ENCODE measurements at regions not wholly inside any gene's neighbourhood (a gene's known extent, or its start where the extent isn't known, plus 50 kb on each side); places are given as distances from the start of the nearest gene placed in this dataset.
"Not testable (repeated sequence)": the region's sequence is repeated elsewhere in the genome, so short reads cannot be mapped to it uniquely, and the experiment has no call there.

- no peak for DNase-seq
These were observed 256.3 kb upstream of the RFC3 start for GRCh38 chr13:33561627-33562026.

GRCh38 chr13:33571618-33572017 lies 246.3 kb upstream of the RFC3 start:
- no peak for DNase-seq

GRCh38 chr13:33572322-33572721 lies 245.6 kb upstream of the RFC3 start:
- not testable (repeated sequence) for DNase-seq

DNA sequence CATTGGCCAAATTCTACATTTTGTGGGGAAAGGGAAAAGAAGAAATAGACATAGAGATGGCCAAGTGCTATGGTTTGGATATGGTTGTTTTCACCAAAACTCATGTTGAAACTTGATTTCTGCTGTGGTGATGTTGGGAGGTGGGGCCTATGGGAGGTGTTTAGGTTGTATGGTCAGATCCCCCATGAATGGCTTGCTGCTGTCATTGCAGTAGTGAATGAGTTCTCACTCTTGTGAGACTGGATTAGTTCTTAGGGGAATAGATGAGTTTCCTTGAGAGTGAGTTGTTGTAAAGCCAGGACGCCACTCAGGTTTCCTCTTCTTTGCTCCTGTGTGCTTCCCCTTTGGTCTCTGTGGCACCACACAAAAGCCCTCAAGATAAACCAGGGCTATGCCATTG lies 242.6 kb upstream of the RFC3 start:
- DNase-seq: no peak

DNA sequence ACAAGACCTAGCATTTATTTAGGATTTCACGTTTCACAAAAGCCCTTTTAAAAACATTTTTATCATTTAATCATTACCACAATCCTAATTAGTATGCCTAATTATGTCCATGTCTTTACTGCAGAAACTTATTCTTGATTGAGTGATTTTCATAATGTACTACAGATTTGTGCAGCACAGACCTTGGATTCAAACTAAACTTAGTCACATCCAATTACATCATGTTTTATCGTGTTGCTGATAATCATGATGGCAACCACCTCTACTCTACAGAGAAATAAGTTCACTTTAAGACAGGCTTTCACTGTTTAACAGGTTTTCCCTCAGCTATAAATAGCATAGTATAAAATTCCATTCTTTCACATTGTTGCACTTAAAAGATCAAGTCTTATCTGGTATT lies 240.9 kb upstream of the RFC3 start:
- DNase-seq: no peak

- DNase-seq: no peak
These were observed 239.2 kb upstream of the RFC3 start for GRCh38 chr13:33578786-33579185.

- no peak for DNase-seq
These were observed 235.8 kb upstream of the RFC3 start for GRCh38 chr13:33582121-33582520.

DNA sequence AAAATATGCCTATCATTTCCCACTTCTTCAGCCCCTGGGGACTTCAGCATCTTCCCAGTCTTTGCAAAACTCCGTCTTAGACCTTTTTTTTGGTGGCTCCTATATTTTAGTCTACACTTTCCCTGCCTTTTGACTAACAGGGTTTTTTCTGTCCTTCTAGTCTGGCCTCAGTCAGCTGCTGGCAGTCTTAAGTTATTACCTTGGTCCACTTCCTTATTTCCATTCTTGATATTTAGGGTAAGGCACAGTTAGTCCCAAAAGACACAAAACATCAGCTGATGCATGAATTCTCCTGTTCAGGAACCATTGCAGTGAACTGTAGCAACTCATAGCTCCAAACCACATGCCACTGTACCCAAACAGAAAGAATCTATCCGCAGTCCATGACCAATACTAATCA lies 234.6 kb upstream of the RFC3 start:
- no peak for DNase-seq

GRCh38 chr13:33590936-33591335 lies 227.0 kb upstream of the RFC3 start:
- no peak for DNase-seq

GRCh38 chr13:33606692-33607091 lies 211.3 kb upstream of the RFC3 start:
- no peak for DNase-seq

DNA sequence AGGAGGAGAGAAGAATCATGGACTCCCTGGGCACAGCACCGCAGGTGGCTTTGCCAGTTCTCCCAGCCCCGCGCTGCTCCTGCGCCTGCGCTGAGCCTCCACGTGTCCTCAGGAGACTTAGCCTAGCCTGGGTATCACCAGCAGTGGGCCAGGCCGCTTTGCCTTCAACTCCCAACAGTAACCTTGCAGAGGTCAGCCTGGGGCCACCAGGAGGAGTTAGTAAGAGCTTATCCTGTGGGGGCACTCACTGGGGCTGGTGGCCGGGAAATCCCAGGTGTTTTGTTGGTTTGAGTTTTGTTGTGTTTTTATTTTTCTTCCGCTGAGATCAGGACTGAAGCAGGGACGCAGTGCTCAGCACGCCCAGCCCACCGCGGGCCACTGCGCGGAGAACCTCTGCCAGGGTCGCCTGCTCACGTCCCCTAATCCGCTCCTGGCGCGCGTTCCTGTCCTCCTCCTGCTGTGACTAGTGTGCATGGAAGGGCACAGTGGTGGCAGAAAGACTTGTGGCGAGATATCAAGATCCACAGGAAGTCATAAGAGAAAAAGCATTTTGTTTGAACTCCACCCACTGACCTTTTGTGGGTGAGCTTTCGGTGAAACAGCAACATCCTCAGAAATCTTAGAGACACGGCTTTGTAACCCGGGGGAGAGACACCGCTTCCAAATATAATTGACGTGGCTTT lies 207.4 kb upstream of the RFC3 start:
- DNase-seq: peak; percentile 37

- no peak for DNase-seq
These were observed 206.7 kb upstream of the RFC3 start for GRCh38 chr13:33611121-33611805.

- DNase-seq: no peak
These were observed 205.0 kb upstream of the RFC3 start for GRCh38 chr13:33612641-33613638.

GRCh38 chr13:33615436-33615835 lies 202.5 kb upstream of the RFC3 start:
- no peak for DNase-seq

DNA sequence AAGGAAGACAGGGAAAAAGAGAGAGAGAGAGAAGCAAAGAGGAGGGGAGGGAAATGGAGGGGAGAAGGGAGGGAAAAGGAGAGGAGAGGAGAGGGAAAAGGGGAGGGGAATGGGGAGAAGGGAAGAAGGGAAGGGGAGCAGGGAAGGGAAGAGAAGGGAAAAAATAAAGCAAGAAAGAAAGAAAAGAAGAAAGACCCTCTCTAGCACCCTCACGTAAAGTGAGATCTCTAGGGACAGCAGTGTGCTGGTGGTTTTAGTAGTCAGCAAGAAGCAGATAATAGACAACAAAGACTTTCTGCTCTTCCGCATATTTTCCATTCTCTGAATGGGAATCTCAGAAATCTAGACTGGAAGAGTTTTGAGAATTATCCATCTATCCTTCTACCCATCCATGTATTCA lies 201.8 kb upstream of the RFC3 start:
- DNase-seq: no peak

GRCh38 chr13:33617055-33617454 lies 200.9 kb upstream of the RFC3 start:
- DNase-seq: no peak

- no peak for DNase-seq
These were observed 193.7 kb upstream of the RFC3 start for GRCh38 chr13:33624253-33624652.

- no peak for DNase-seq
These were observed 193.2 kb upstream of the RFC3 start for GRCh38 chr13:33624740-33625139.

DNA sequence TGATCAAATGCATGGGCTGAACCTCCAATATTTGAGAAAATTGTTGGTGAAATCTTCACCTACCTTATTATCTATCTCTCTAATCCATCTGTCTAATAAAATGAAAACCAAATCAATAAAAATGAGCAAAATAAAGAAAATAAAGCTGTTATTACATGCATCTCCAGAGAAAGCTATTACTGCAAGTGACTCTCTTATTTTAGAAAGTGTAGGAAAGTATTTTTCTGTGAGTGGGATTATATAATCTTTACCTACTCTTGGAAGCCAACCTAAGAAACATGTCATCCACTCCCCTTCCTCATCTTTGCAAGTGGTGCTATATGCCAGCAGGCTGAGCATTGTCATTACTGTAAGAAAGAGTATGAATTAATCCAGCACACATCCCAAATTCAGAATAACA lies 191.5 kb upstream of the RFC3 start:
- DNase-seq: no peak

GRCh38 chr13:33628662-33629061 lies 189.3 kb upstream of the RFC3 start:
- no peak for DNase-seq

DNA sequence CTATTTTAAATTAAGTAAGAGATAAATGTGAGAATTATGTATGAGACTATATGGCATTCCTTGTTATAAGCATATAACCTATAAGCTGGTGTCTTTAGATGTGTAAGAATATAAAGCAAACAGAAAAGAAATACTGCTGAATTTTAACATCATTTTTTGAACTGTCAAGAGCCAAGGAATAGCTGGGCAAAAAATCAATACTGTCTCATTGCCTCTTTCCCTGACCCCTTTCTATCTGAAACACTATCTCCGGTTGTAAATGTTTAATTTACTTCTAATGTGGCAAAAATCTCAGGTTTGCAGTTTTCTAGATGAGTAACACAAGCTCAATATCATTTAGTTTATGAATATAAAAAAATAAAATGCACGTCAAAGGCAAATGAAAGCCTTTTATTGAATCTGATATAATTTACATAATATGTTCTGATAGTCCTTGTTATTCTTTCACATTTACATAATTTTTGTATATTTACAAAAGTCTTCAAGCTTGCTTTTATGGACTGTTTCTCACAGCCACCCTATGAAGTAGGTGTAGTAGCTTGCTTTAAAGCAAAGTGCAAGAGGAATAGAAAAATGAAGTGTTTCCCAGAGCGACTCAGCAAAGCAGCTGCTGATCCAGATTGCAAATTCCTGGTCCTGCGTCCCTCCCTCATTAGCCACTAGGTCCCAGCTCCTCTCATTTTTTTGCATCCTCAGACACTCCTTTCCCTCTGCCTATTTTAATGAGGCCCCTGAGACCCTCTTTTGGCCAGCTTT lies 188.2 kb upstream of the RFC3 start:
- no peak for DNase-seq

DNA sequence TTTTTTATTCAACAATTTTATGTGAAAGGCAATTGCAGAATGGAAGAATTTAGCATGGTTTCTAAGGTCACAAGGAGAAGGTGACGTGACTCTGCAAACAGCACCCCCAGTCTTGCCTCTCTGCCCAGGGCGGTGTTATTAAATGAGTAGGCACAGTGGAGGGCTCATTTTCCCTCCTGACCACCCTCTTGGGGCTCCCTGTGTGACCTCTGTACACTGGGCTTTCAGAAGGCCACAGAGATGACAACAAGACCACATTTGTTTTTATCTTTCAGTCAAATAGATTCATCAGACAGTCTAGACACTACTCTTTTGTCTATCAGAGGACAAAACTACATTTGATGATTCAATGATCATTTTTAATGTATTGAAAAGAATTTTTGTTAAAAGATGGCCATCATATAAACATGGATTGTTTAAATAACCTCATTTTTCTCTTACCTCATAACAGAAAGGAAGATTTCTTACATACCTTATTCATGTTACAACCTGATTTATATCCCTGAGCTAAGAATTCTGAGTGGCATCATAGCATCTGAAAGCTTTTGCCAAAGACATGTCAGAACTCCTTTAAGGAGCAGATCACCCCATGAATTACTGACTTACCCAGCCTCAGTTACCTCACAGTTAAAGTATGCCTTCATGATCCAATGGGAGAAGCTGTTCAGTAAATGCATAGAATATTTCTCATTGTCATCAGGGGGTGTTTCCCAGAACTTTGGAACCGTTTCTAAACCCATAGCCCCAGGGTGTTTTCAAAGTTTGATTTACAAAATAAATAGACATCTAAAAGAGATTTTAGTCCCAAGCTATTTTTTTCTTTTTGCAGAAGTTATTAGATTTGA lies 184.0 kb upstream of the RFC3 start:
- DNase-seq: no peak

All from activated CD4-positive, alpha-beta T cell treated with anti-CD3 and anti-CD28 coated beads, Interleukin-2, amount 50 U/mL, for 1 hour (primary cell).